ENCODE measurements at regions not wholly inside any gene's neighbourhood (a gene's known extent, or its start where the extent isn't known, plus 50 kb on each side); places are given as distances from the start of the nearest gene placed in this dataset.

- TF ChIP-seq FOS (IDR thresholded peaks at IDR 0.05; ENCODE audit: borderline replicate concordance, insufficient read depth, low read length): peak; percentile 10
- no peak for TF ChIP-seq CTCF (IDR thresholded peaks at IDR 0.05; ENCODE audit: extremely low read depth in 1 of 2, insufficient read depth in 1 of 2, low read depth in 1 of 2, low read length in 2 of 2)
- TF ChIP-seq POLR2AphosphoS5 (IDR thresholded peaks at IDR 0.05; ENCODE audit: insufficient read depth, low read depth, low read length): no peak
- TF ChIP-seq POLR2A (IDR thresholded peaks at IDR 0.05; ENCODE audit: low read depth, low read length): no peak
These were observed 126.9 kb upstream of the VEGFC start for GRCh38 chr4:176919631-176920030.
